Right lobe of liver (tissue), 6 donors: ENCODE measurements at regions not wholly inside any gene's neighbourhood (a gene's known extent, or its start where the extent isn't known, plus 50 kb on each side); places are given as distances from the start of the nearest gene placed in this dataset.

Experiments
- ATAC-seq, 4 donors: fragments of 200-7000 bp; cut with Tn5 transposase; one replicate each; pipeline ENCODE4 v1.9.1; 2020; ENCODE audit warnings: mild to moderate bottlenecking in 4 of 4, moderate library complexity in 4 of 4
- DNase-seq, 3 donors: peaks; one replicate each; pipeline ENCODE4 v3.0.0-alpha.2; 2020
- H3K27ac ChIP-seq, 3 donors: fragments of 200-600 bp; one replicate each; pipeline ENCODE4 v1.8.0; 2022
- H3K27me3 ChIP-seq, 2 donors: fragments of 200-600 bp; one replicate each; pipeline ENCODE4 v1.8.0; 2022
- H3K36me3 ChIP-seq, 4 donors: fragments of 200-600 bp; sonication (generic) in 1 of 4; one replicate each; pipeline versions ENCODE4 v1.5.1 to v1.8.0; 2017 to 2022; ENCODE audit warnings: control low read depth in 1 of 4
- H3K4me1 ChIP-seq, 4 donors: fragments of 200-600 bp; sonication (generic) in 1 of 4; one replicate each; pipeline versions ENCODE4 v1.5.1 to v1.8.0; 2017 to 2022; ENCODE audit warnings: control low read depth in 1 of 4
- H3K4me3 ChIP-seq, 3 donors: fragments of 200-600 bp; one replicate each; pipeline ENCODE4 v1.8.0; 2022
- H3K9me3 ChIP-seq, 4 donors: fragments of 200-600 bp; sonication (generic) in 1 of 4; one replicate each; pipeline versions ENCODE4 v1.5.1 to v1.8.0; 2017 to 2022; ENCODE audit warnings: control low read depth in 1 of 4
- CTCF ChIP-seq, 4 donors: fragments of 200-600 bp in 3 of 4; fragments of 450-650 bp in 1 of 4; IDR thresholded peaks; one replicate each; pipeline versions ENCODE4 v1.5.1 to v1.8.0; 2016 to 2022; ENCODE audit warnings: antibody characterized with exemption in 4 of 4, mild to moderate bottlenecking in 2 of 4
- POLR2A ChIP-seq: fragments of 450-650 bp; IDR thresholded peaks from one replicate; pipeline ENCODE4 v1.6.1; 2017; ENCODE audit warnings: antibody characterized with exemption, mild to moderate bottlenecking
- WGBS: methylation state at CpG from one replicate; pipeline ENCODE4 v1.1.6; 2018; ENCODE audit warnings: low coverage, low lambda C conversion rate; ENCODE audit not compliant: insufficient coverage; ENCODE audit errors: missing lambda C conversion rate; 5-methylcytosine and 5-hydroxymethylcytosine counted together
- intact Hi-C, 2 donors: fragments of 100-400 bp; cut with DNase I; formaldehyde crosslinking; loops; one replicate each; pipeline versions ENCODE4 v1.11.2 to v1.14.1; 2022
- donor health status: DM: no; HTN: yes; CAD: no.
- donor health status: DM: no; HTN: no; CAD: no.
- donor health status: DM: no; HTN: no; CAD: no.
- donor health status: DM: no; HTN: yes; CAD: no.
- donor health status: DM: no; HTN: yes; CAD: no.

- WGBS: 80% methylated on average over 22 of the region's 22 CpGs
- Histone ChIP-seq H3K9me3 (no peaks in the 10 kb centered on the region), H3K36me3 (no peaks in the 10 kb centered on the region), H3K4me1 (no peaks in the 10 kb centered on the region), H3K27ac (no peak overlapping the region), H3K27me3 (no peaks in the 10 kb centered on the region), H3K4me3 (no peak overlapping the region)
- no peak for ATAC-seq
- DNase-seq: no peak
- TF ChIP-seq POLR2A (no peak), CTCF (IDR thresholded peaks at IDR 0.05) (no peak)
- intact Hi-C loops: no loop called here
Observed at GRCh38 chr2:58460670-58461069, 219.5 kb upstream of the FANCL start.

- WGBS: 63% methylated on average over 3 of the region's 3 CpGs
- intact Hi-C loops: no loop called here
- DNase-seq: no peak
- H3K4me1 ChIP-seq: peaks cover 0 to 9% (median 4%) of the 10 kb centered on the region in 4 donors
- H3K27ac ChIP-seq: no peak overlapping the region
- no peaks in the 10 kb centered on the region for H3K27me3 ChIP-seq
- no peaks in the 10 kb centered on the region for H3K9me3 ChIP-seq
- no peak overlapping the region for H3K4me3 ChIP-seq
- peak in 1 of 4 donors; percentile 25 for ATAC-seq
- TF ChIP-seq POLR2A: no peak
- no peaks in the 10 kb centered on the region for H3K36me3 ChIP-seq
Observed at GRCh38 chr2:58449286-58450010, 208.3 kb upstream of the FANCL start.

GRCh38 chr2:58448845-58449244 is 207.7 kb upstream of the FANCL start:
- intact Hi-C loops: no loop called here
- WGBS: 24% methylated on average over 2 of the region's 2 CpGs

GRCh38 chr2:58448065-58448507 is 207.0 kb upstream of the FANCL start:
- WGBS: 12% methylated on average over 6 of the region's 6 CpGs
- no peaks in the 10 kb centered on the region for H3K36me3 ChIP-seq
- intact Hi-C loops: no loop called here

More at GRCh38 chr2:58448845-58449244, 207.7 kb upstream of the FANCL start:
- Histone ChIP-seq H3K9me3 (no peaks in the 10 kb centered on the region), H3K4me1 (peaks cover 0 to 9% (median 4%) of the 10 kb centered on the region in 4 donors), H3K27ac (no peak overlapping the region), H3K36me3 (no peaks in the 10 kb centered on the region), H3K27me3 (no peaks in the 10 kb centered on the region), H3K4me3 (no peak overlapping the region)
- no peak for TF ChIP-seq POLR2A
- no peak for TF ChIP-seq CTCF (IDR thresholded peaks at IDR 0.05)
- DNase-seq (no peak), ATAC-seq (no peak)

More at GRCh38 chr2:58448065-58448507, 207.0 kb upstream of the FANCL start:
- DNase-seq (peak; percentile 61 to 69 (median 67)), ATAC-seq (peak; percentile 98 to 99 (median 99))
- TF ChIP-seq CTCF (IDR thresholded peaks at IDR 0.05): peak; percentile 52 to 67 (median 58)
- TF ChIP-seq POLR2A: no peak
- no peak overlapping the region for H3K4me3 ChIP-seq
- no peak overlapping the region for H3K27ac ChIP-seq
- H3K9me3 ChIP-seq: no peaks in the 10 kb centered on the region
- no peaks in the 10 kb centered on the region for H3K27me3 ChIP-seq
- peaks cover 0 to 9% (median 4%) of the 10 kb centered on the region in 4 donors for H3K4me1 ChIP-seq
